NCI-H2227 (cell line): ENCODE measurements at regions not wholly inside any gene's neighbourhood (a gene's known extent, or its start where the extent isn't known, plus 50 kb on each side); places are given as distances from the start of the nearest gene placed in this dataset.

Experiments
- DNase-seq: peaks from one replicate; lab custom pipeline; 2025; ENCODE audit not compliant: unreplicated experiment; lab: John Stamatoyannopoulos, UW

GRCh38 chr7:22627136-22627535, 99.9 kb upstream of the IL6 start:
- no peak for DNase-seq

GRCh38 chr7:22625251-22625650, 101.7 kb upstream of the IL6 start:
- DNase-seq, result no peak

- DNase-seq, result no peak
Measured at GRCh38 chr7:22624781-22625180, 102.2 kb upstream of the IL6 start.

GRCh38 chr7:22622116-22622785, 104.7 kb upstream of the IL6 start:
- DNase-seq, result no peak

- no peak for DNase-seq
Measured at GRCh38 chr7:22618528-22618927, 108.5 kb upstream of the IL6 start.

- no peak for DNase-seq
Measured at GRCh38 chr7:22617166-22617565, 109.8 kb upstream of the IL6 start.

GRCh38 chr7:22613496-22613895, 113.5 kb upstream of the IL6 start:
- no peak for DNase-seq

GRCh38 chr7:22612776-22613175, 112.8 kb upstream of the STEAP1B start:
- DNase-seq, result no peak

GRCh38 chr7:22611758-22612079, 111.7 kb upstream of the STEAP1B start:
- DNase-seq, result no peak

GRCh38 chr7:22610951-22611757, 111.2 kb upstream of the STEAP1B start:
- DNase-seq, result no peak

- DNase-seq, result no peak
Measured at GRCh38 chr7:22610263-22610662, 110.3 kb upstream of the STEAP1B start.

- no peak for DNase-seq
Measured at GRCh38 chr7:22607180-22607579, 107.2 kb upstream of the STEAP1B start.

GRCh38 chr7:22604246-22604645, 104.3 kb upstream of the STEAP1B start:
- DNase-seq, result no peak

GRCh38 chr7:22601812-22602565, 102.0 kb upstream of the STEAP1B start:
- no peak for DNase-seq

- DNase-seq, result no peak
Measured at GRCh38 chr7:22601408-22601807, 101.4 kb upstream of the STEAP1B start.

GRCh38 chr7:22601003-22601402, 101.0 kb upstream of the STEAP1B start:
- no peak for DNase-seq

- no peak for DNase-seq
Measured at GRCh38 chr7:22598318-22598920, 98.4 kb upstream of the STEAP1B start.

- DNase-seq, result no peak
Measured at GRCh38 chr7:22597844-22598243, 97.9 kb upstream of the STEAP1B start.

GRCh38 chr7:22596763-22597400, 96.9 kb upstream of the STEAP1B start:
- DNase-seq, result no peak

- no peak for DNase-seq
Measured at GRCh38 chr7:22594020-22594419, 94.0 kb upstream of the STEAP1B start.

- DNase-seq, result no peak
Measured at GRCh38 chr7:22591271-22591670, 91.3 kb upstream of the STEAP1B start.
